Inflammatory macrophage treated with lipopolysaccharide for 4 hours (primary cell): ENCODE measurements at regions not wholly inside any gene's neighbourhood (a gene's known extent, or its start where the extent isn't known, plus 50 kb on each side); places are given as distances from the start of the nearest gene placed in this dataset.

Experiments
- DNase-seq: peaks from one replicate; pipeline ENCODE4 v3.0.0-alpha.2; 2020

GRCh38 chr5:79182141-79182540, 53.8 kb upstream of the JMY start:
- peak; percentile 5 for DNase-seq

DNA sequence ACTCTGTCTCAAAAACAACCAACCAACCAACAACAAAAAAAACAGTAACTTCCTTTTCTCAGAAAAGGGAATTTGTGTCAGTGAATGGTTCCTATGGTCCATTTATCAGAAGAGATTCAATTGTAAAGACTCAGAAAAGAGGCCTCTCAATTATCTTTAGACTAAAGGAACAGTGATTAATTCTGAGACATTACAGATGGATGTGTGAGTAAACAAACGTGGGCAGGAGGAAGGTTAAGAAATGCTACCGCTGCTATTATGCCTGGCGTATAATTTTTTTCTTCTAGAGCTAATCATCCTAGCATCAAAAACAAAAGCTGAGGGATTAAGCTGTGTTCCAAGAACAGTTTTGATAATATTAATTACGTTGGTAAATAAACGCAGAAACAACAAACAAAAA, 52.9 kb upstream of the JMY start:
- no peak for DNase-seq

DNA sequence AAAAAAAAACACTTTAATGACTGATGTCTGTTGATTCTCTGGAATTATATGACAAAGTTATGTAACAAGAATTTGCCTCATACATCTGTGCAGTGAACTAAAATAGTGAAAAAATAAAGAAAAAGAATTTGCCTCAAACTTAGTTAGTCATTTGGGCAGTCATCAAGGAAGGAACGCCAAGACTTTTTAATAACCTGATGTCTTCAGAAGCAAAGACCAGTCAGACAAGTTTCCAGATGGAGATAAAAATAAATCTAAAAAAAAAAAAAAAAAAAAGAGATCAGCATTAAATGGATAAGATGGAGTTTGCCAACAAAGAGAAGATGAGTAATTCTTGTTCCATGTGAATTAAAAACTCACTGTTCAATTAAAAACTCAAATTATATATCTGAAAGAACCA, 52.3 kb upstream of the JMY start:
- DNase-seq = no peak

DNA sequence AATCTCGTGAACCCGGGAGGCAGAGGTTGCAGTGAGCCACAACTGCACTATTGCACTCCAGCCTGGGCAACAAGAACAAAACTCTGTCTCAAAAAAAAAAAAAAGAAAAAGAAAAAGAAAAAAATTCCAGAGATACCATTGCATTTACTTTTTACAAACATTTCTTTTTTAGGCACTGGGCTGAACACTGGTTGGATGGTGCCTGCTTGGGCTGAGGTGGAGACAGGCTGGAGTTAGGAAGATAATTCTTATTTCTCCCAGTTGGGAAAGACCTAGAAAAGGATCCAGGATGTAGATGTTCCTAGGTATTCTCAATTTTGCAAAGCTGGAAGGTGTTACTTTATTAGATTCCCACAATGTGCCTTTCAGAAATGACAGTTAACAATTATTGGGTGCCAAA, 49.9 kb upstream of the JMY start:
- no peak for DNase-seq
